Stimulated activated effector memory CD8-positive, alpha-beta T cell treated with anti-CD3 and anti-CD28 coated beads, Interleukin-12 subunit alpha, Interleukin-12 subunit beta, amount 100 ng/mL, for 72 hours (primary cell): ENCODE measurements at regions not wholly inside any gene's neighbourhood (a gene's known extent, or its start where the extent isn't known, plus 50 kb on each side); places are given as distances from the start of the nearest gene placed in this dataset.
"Not testable (repeated sequence)": the region's sequence is repeated elsewhere in the genome, so short reads cannot be mapped to it uniquely, and the experiment has no call there.

ENCODE experiments used
- ATAC-seq: fragments of 150-1000 bp; cut with Tn5 transposase; 2 replicates; pipeline ENCODE4 v1.10.0; 2021
- DNase-seq, 2 donors: peaks; one replicate each; pipeline ENCODE4 v3.0.0; 2021 to 2022; ENCODE audit warnings: low spot score in 2 of 2
- H3K27ac Mint-ChIP-seq: one replicate; pipeline ENCODE4 v1.8.0; 2022; ENCODE audit warnings: mild to moderate bottlenecking, mixed read lengths
- H3K36me3 Mint-ChIP-seq: one replicate; pipeline ENCODE4 v1.8.0; 2022; ENCODE audit warnings: mild to moderate bottlenecking, mixed read lengths
- H3K4me1 Mint-ChIP-seq: one replicate; pipeline ENCODE4 v1.8.0; 2022; ENCODE audit warnings: mixed read lengths
- H3K4me3 Mint-ChIP-seq: one replicate; pipeline ENCODE4 v1.8.0; 2022; ENCODE audit warnings: mild to moderate bottlenecking, mixed read lengths
- H3K9me3 Mint-ChIP-seq: one replicate; pipeline ENCODE4 v1.8.0; 2022; ENCODE audit warnings: mixed read lengths

DNA sequence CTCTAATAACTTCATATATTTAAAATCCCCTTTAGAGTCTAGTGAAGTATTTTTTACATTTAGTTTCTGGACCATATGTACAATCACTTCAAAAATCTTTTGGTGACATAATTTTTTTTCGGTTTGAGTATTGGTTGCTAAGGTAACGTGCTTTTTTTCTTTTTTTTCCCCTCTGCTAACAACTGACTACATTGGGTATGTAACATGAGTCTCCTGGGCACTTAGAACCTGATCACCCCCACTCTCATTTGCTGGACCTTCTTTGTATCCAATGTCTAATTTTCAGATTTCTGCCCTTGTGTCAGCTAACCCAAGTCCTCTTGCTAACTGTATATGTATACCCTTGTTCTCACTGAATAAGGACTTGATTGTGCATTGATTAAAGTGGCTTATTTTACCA, 592.9 kb upstream of the FLRT2 start:
- ATAC-seq: no peak
- Mint-ChIP-seq H3K4me1 (no peaks in the 10 kb centered on the region), H3K36me3 (no peaks in the 10 kb centered on the region), H3K9me3 (peaks cover 41% of the 10 kb centered on the region), H3K27ac (no peak overlapping the region), H3K4me3 (no peak overlapping the region)
- DNase-seq: no peak

GRCh38 chr14:84937449-84937848, 592.5 kb upstream of the FLRT2 start:
- H3K27ac Mint-ChIP-seq: no peak overlapping the region
- ATAC-seq (no peak), DNase-seq (no peak)
- no peaks in the 10 kb centered on the region for H3K4me1 Mint-ChIP-seq
- H3K9me3 Mint-ChIP-seq: peaks cover 39% of the 10 kb centered on the region
- H3K36me3 Mint-ChIP-seq: no peaks in the 10 kb centered on the region
- no peak overlapping the region for H3K4me3 Mint-ChIP-seq

- not testable (repeated sequence) for H3K4me1 Mint-ChIP-seq, DNase-seq, H3K9me3 Mint-ChIP-seq, H3K36me3 Mint-ChIP-seq, H3K4me3 Mint-ChIP-seq, H3K27ac Mint-ChIP-seq, ATAC-seq
Measured at GRCh38 chr14:84944901-84945300, 585.0 kb upstream of the FLRT2 start.

DNA sequence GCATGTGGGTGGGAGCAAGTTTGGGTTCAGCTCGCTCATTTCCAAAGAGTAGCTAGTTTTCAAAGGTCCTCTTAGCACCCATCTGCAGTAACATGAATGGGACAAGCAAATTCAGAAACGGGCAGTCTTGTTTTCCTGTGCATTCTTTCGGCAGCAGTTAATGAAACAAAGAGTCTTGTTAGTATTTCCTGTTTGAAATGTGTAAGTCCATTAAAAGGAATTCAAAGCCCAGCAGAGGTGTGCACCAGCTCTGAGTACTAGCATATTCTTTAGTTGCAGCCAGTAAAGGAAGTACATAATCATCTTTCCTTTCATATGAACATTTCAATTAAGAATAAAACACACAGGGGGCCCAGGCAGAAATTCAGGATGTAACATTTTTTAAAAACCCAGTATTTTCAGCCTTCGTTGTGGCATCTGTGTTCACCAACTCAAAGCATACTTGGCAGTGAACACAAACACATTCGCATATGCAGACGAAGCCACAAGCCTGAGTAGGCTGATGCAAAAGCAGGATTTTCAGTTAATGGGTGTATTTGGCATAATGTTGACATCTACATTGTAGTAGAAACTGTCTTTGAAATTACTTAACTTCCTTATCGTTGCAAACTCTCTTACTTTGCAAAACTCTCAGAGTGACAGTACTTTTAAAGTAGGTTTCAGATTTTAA, 570.0 kb upstream of the FLRT2 start:
- Mint-ChIP-seq H3K4me3 (no peak overlapping the region), H3K27ac (no peak overlapping the region), H3K9me3 (peaks cover 26% of the 10 kb centered on the region), H3K4me1 (no peaks in the 10 kb centered on the region), H3K36me3 (no peaks in the 10 kb centered on the region)
- DNase-seq (no peak), ATAC-seq (no peak)

GRCh38 chr14:84961637-84962036, 568.3 kb upstream of the FLRT2 start:
- no peaks in the 10 kb centered on the region for H3K36me3 Mint-ChIP-seq
- no peak overlapping the region for H3K4me3 Mint-ChIP-seq
- DNase-seq (no peak), ATAC-seq (no peak)
- peaks cover 23% of the 10 kb centered on the region for H3K9me3 Mint-ChIP-seq
- H3K27ac Mint-ChIP-seq: no peak overlapping the region
- no peaks in the 10 kb centered on the region for H3K4me1 Mint-ChIP-seq

- Mint-ChIP-seq H3K27ac (no peak overlapping the region), H3K9me3 (peaks cover 17% of the 10 kb centered on the region), H3K4me1 (no peaks in the 10 kb centered on the region), H3K36me3 (no peaks in the 10 kb centered on the region), H3K4me3 (no peak overlapping the region)
- DNase-seq (no peak), ATAC-seq (no peak)
Measured at GRCh38 chr14:84963518-84963917, 566.4 kb upstream of the FLRT2 start.

DNA sequence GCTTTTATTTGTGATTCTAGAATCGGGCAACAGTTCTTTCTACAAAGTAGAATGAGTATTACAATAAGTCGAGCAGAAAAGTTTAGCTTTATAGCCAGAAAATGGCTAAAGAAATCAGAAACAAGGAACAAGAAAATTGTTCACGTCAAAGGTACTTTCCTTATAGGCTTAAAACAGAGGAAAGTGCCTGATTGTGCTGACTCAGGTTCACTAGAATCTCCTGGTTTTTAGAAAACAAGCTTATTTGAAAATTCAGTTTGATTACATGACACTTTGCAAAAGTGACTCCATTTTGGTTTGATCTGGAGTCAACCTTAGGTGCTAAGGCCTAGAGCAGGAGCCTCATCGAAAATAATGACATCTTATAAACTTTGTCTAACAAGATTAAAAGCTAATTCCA, 564.7 kb upstream of the FLRT2 start:
- no peaks in the 10 kb centered on the region for H3K36me3 Mint-ChIP-seq
- H3K27ac Mint-ChIP-seq: no peak overlapping the region
- no peak overlapping the region for H3K4me3 Mint-ChIP-seq
- H3K4me1 Mint-ChIP-seq: no peaks in the 10 kb centered on the region
- DNase-seq (no peak), ATAC-seq (no peak)
- peaks cover 17% of the 10 kb centered on the region for H3K9me3 Mint-ChIP-seq

- ATAC-seq (no peak), DNase-seq (no peak)
- no peak overlapping the region for H3K27ac Mint-ChIP-seq
- peaks cover 10% of the 10 kb centered on the region for H3K9me3 Mint-ChIP-seq
- H3K4me1 Mint-ChIP-seq: no peaks in the 10 kb centered on the region
- no peak overlapping the region for H3K4me3 Mint-ChIP-seq
- no peaks in the 10 kb centered on the region for H3K36me3 Mint-ChIP-seq
Measured at GRCh38 chr14:84969501-84969900, 560.4 kb upstream of the FLRT2 start.

GRCh38 chr14:84975241-84975902, 554.6 kb upstream of the FLRT2 start:
- ATAC-seq (no peak), DNase-seq (no peak)
- Mint-ChIP-seq H3K4me3 (no peak overlapping the region), H3K4me1 (no peaks in the 10 kb centered on the region), H3K36me3 (no peaks in the 10 kb centered on the region), H3K27ac (no peak overlapping the region), H3K9me3 (peaks cover 10% of the 10 kb centered on the region)

GRCh38 chr14:84976805-84977204, 553.1 kb upstream of the FLRT2 start:
- Mint-ChIP-seq H3K4me3 (no peak overlapping the region), H3K27ac (no peak overlapping the region), H3K4me1 (no peaks in the 10 kb centered on the region), H3K9me3 (peaks cover 10% of the 10 kb centered on the region), H3K36me3 (no peaks in the 10 kb centered on the region)
- no peak for DNase-seq
- no peak for ATAC-seq

- ATAC-seq: no peak
- Mint-ChIP-seq H3K4me1 (no peaks in the 10 kb centered on the region), H3K9me3 (peaks cover 20% of the 10 kb centered on the region), H3K27ac (no peak overlapping the region), H3K36me3 (no peaks in the 10 kb centered on the region), H3K4me3 (no peak overlapping the region)
- no peak for DNase-seq
Measured at GRCh38 chr14:84987042-84987441, 542.9 kb upstream of the FLRT2 start.

DNA sequence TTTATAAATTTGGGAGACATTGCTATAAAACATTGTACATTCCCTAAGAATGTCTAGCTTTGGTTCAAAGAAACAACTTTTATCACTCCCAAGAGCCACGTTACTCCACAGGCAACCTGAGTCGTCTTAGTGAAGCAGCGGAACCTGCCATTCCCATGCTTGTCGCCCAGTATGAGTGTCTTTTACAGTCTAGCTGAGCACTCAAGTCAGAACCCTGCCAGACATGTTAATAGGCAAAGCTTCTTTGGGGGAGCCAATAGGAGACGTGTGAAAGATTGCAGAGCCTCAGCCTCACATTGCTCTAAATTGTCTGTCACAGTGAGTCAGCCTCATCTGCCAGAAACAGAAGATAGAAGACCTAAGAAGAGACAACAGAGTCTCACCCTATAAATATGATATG, 541.6 kb upstream of the FLRT2 start:
- Mint-ChIP-seq H3K9me3 (peaks cover 19% of the 10 kb centered on the region), H3K36me3 (no peaks in the 10 kb centered on the region), H3K4me1 (no peaks in the 10 kb centered on the region), H3K27ac (no peak overlapping the region), H3K4me3 (no peak overlapping the region)
- ATAC-seq: no peak
- DNase-seq: no peak

DNA sequence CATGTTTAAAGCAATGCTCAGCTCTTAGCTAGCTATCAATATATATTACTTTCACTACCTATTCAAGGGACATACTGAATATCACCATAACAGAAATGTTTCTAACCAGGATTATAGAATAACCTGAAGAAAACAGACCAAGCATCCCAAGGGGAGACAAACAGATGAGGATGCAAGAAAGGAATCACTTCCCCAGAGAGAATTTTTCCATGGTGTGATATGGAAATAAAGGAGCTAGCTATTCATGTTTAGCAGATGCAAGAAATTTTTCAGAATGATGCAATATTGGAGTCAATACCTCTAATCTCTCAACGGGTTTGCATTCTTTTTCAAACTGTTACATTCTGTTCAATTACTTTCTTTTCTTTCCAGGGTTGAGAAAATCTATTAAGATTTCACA, 538.9 kb upstream of the FLRT2 start:
- Mint-ChIP-seq H3K36me3 (no peaks in the 10 kb centered on the region), H3K4me1 (no peaks in the 10 kb centered on the region), H3K4me3 (no peak overlapping the region), H3K27ac (no peak overlapping the region), H3K9me3 (peaks cover 23% of the 10 kb centered on the region)
- ATAC-seq: no peak
- DNase-seq: no peak

DNA sequence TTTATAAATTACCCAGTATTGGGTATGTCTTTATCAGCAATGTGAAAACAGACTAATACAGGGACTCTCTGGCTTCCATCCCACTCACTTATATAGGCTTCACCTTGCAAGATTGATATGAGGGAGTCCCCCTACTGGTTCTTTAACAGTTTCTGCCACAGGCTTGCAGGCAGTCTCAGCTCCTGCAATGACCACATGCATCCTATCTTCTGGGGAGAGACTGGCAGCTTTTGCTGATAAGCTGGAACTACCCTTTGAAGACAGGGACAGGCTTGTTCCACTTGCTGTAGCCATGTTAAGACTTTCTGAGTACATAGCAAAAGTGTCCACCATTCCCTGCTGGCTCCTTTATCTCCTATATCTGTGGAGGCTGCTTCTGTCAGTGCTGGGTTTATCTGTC, 531.7 kb upstream of the FLRT2 start:
- no peaks in the 10 kb centered on the region for H3K36me3 Mint-ChIP-seq
- H3K4me3 Mint-ChIP-seq: no peak overlapping the region
- no peaks in the 10 kb centered on the region for H3K4me1 Mint-ChIP-seq
- peaks cover 17% of the 10 kb centered on the region for H3K9me3 Mint-ChIP-seq
- H3K27ac Mint-ChIP-seq: no peak overlapping the region
- DNase-seq (no peak), ATAC-seq (no peak)

DNA sequence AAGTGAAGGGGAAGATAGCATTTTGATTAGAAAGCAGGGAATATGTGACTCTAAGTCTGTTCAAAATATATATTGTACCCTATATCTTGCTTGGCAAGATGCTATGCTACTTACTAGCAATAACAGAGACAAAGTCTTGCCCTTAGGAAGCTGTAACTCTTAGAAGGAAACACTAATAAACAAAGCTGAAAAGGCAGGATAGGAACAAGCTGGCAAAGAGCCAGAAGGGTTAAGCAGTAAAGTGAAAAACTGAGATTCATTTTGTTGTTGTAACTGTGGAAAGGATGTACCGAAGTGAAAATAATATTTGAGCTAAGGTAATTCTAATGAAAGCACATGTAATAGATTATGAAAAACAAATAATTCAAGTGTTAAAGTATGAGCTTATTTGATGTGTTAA, 527.1 kb upstream of the FLRT2 start:
- Mint-ChIP-seq H3K4me3 (no peak overlapping the region), H3K4me1 (no peaks in the 10 kb centered on the region), H3K9me3 (peaks cover 19% of the 10 kb centered on the region), H3K36me3 (no peaks in the 10 kb centered on the region), H3K27ac (no peak overlapping the region)
- no peak for DNase-seq
- ATAC-seq: no peak

DNA sequence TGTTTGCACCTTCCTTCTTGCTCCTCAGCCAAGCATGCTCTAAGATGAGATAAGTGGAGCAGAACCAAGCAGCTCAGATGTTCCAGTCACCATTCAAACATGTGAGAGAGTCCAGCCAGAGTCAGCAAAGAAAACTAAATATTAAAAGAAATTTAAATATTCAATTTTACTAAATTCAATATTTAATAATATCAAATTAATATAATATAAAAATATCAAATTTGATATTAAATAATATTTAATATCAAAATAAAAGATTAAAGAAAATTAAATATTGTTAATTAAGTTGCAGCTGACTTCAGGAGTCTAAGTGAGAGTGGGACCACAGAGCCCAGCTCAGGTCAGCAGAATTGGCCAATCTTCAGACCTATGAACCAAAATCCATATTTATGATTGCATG, 526.1 kb upstream of the FLRT2 start:
- Mint-ChIP-seq H3K27ac (no peak overlapping the region), H3K4me3 (no peak overlapping the region), H3K9me3 (peaks cover 24% of the 10 kb centered on the region), H3K4me1 (no peaks in the 10 kb centered on the region), H3K36me3 (no peaks in the 10 kb centered on the region)
- DNase-seq (no peak), ATAC-seq (no peak)
